Germinal center (tissue), 1 donor: ENCODE measurements at regions not wholly inside any gene's neighbourhood (a gene's known extent, or its start where the extent isn't known, plus 50 kb on each side); places are given as distances from the start of the nearest gene placed in this dataset.

Source experiments
- DNase-seq: peaks from one replicate; pipeline ENCODE4 v3.0.0; 2012; ENCODE audit warnings: mixed read lengths, low spot score

DNA sequence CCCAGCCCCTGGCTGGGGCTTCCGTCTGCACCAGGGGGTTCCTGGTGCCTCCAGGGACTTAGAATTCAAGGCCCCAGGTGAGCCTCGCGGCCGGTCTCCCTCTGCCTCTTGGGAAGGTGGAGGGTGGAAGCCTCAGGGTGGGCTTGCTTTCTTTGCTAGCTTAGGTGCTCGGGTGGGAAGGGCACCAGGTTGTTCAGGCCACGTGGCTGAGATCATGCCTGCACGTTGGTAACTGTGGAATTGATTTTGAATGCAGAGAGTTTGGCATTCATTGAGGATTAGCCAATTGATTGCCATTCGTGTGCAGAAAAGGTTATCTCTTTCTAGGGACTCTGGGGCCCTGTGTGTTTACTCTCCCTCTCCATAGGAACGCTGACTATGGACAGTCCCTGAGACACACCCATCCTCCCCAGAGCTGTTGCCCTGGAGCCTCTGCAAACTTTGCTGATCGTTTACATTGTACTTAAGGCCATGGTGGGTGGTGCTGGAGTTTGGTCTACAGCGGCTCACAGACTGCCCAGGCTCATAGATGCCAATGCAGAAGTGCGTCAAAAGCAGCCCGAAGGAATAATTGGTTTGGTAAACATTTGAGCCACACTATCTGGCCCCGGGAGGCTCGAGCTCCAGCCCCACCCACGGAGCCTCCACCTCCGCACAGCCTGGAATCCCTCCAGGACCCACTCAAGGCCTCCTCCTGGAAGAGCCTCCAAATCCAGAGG is 1457.7 kb downstream of the BRD1 start:
- DNase-seq = no peak

DNA sequence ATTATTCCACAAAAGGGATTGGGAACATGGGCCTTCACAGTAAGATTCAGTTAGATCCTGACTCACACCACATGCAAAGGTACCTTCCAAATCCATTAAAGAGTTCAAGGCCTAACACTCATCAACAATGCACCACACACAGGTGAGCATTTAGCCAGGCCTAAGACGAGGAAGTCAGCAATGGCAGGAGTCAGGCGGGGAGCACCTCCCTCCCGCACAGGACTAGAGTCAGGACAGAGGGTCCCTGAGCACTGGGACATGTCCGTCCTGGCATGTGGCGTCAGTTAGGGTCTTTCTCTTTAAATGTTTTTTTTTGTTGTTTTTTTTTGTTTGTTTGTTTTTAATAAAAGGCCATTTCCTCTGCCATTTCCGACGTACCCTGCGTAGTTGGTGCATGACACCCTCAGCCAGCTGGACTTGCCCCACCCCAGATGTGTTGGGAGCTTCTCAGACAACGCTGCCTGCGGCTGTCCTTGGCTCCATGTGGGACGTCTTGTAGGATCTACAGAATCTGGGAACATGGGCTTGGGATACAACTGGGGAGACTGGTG is 1458.6 kb downstream of the BRD1 start:
- DNase-seq = no peak

DNA sequence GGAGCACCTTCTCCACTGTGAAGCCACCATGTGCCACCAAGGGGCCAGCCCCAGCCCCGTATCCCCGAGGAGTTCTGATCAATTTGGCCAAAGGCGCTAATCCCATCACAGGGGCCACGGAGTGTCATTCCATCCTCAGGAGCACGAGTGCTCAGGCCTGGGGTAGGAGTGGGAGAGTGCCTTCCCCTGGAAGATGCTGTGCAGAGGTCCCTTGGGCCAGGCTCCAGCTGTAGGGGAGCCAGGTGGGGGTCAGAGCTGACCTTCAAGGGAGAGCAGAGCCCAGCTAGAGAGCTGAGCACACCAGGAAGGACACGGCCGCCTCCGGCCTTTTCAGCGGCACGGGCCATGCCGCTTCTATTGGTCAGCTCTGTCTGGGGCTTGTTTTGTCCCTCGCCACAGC is 1459.9 kb downstream of the BRD1 start:
- DNase-seq = no peak

DNA sequence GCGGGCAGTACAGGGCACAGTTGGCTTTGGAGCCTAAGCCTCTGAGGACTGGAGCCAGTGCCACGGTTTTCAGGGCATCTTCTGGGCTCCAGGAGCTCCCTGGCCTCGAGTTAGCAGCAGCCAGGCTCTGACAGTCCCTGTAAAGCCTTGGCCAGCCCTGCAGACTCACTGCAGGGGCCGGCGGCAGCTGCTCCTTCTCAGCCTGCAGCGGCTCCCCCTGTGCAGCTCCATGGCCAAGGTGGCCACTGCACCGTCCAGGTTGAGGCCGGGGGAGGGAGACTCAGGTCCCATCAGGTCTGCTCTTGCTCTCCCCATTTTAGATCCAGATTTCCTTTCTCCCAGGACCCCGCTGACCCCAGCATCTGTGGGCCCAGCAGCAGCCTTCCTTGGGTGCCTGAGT is 1461.1 kb downstream of the BRD1 start:
- DNase-seq = no peak

DNA sequence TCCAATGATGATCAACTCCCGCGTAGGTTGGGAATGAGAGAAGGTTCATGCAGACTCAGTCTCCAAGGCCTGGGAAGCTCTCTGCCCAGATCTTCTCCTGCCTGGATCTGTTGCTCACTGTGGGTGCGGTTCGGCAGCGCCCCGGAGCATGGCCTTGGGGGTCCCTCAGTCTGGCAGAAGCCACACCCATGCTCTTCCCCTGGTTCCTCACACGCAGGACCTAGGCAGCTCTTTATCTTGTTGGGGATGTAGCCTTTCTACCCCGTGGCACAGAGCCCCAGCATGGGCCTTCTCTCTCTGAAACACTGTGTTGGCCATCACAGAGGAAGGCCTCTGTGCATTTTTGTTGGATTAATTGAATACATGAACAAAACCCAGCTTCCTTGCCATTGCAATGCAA is 1461.6 kb downstream of the BRD1 start:
- no peak for DNase-seq

DNA sequence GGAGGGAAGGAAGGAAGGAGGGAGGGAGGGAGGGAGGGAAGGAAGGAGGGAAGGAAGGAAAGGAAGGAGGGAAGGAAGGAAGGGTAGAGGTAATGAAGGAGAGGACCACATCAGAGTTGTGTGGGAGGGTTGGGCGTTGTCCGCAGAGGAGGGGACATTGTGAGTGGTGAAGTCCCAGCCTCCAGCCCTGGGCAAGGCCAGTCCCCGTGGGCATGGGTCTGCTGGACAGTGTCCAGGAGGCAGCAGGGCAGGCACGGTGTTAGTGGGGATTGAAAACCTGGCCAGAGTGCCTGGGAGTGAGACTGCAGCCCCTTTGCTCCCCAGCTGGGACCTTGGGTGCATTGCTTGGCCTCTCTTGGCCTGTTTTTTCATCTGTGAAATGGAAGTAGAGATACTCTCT is 1462.3 kb downstream of the BRD1 start:
- DNase-seq = no peak

DNA sequence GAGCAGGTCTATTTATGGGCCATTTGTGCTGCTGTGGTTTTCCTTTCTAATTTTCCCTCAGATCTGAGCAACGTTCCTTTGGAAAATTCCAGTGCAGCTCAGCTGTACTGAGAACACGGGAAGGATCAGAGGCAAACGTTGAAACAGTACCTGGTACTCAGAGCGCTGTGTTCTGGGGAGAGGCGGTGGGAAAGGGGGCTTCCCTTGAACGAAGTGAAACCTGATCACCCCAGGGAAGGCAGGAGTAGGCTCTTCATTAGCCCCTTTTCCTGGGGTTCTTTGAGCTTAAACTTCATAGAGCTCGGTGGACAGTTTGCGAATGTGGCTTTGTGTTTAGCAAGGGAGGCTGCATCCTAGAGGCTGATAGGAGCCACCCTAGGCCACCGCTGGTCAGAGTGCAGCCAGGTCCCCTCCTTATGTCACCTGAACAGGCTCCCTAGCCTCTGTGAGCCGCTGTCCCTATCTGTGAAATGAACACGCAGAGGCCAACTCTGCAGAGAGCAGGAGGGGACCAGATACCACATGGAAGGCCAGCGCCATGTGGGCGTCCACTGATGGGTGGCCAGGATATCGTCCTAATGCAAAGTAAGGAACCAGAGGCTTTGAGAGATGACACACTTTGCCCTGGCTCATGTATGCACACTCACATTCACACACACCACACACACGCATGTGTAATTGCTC is 1464.8 kb downstream of the BRD1 start:
- no peak for DNase-seq

DNA sequence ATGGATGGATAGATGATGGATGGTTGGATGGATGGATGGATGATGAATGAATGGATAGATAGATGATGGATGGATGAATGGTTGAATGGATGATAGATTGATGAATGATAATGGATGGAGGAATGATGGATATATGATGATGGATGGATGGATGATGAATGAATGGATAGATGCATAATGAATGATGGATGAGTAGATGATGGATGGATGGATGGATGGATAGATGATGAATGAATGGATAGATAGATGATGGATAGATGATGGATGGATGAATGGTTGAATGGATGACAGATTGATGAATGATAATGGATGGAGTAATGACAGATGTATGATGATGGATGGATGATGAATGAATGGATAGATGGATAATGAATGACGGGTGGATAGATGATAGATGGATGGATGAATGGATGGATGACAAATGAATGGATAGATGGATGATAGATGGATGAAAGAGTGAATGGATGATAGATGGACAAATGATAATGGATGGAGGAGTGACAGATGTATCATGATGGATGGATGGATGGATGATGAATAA is 1466.5 kb downstream of the BRD1 start:
- no peak for DNase-seq

DNA sequence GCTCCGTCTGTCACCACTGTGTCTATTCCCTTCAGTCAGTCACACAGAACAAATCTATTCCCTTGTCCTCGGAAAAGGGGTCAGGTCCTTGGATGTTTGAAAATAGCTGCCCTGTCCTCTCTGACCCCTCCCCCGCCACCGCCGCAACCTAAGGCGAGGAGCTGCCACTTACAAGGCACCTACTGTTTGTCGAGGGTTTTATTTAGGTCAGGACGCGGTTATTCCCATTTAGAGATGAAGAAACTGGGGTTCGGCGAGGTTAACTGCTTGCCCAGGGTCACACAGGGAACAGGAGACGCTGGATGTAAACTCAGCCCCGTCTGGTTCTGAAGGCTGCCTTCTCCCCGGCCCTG is 1468.1 kb downstream of the BRD1 start:
- no peak for DNase-seq

DNA sequence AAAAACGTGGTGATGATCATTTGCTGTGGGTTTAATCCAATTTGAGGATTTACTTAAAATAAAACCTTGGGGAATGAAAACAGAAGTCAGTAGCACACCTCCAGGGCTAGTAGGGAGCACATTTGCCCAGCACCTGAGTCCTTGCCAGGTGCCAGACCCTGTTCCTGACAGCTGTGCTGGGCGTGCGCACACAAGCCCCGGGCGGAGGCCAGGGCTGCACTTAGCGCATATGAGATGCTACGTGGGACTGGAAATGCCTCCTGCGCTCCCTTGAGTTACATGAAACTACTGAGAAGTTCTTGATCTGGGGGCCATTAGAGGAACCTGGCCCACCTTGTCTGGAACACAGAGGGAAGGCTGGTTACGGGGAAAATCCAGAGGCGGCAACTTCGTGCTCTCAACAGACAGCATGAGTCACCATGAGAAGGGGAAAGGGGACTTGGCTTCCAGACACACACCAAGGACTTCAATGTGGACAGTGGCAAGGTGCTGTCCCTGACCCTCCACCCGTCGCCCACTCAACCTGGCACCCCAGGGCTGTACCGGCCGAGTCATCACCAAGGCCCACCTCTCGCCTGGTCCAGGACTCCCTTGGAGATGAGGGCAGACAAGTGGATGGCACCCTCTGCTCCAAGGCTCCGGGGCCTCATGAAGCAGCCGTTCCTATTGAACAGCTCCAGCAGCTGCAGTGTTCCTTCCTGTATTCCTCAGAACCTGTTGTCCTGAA is 1468.6 kb downstream of the BRD1 start:
- no peak for DNase-seq

DNA sequence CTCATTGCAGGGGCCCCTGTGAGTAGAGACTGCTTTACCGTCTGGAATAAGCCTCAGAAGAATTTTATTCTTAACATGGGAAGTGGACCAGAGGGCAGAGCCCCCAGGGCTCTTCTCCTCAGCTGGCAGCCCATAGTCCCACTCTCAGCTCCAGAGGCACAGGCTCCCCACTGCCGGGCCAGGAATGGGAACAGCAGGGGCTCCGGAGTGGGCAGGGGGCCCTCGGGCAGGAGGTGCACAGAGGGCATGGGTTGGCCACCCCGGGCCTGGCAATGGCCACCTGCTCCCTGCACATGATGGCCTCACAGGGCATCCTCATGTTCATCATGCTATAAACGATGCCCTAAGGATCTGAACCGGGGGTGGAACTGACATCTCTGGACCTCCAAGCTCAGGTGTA is 1469.7 kb downstream of the BRD1 start:
- DNase-seq = no peak

DNA sequence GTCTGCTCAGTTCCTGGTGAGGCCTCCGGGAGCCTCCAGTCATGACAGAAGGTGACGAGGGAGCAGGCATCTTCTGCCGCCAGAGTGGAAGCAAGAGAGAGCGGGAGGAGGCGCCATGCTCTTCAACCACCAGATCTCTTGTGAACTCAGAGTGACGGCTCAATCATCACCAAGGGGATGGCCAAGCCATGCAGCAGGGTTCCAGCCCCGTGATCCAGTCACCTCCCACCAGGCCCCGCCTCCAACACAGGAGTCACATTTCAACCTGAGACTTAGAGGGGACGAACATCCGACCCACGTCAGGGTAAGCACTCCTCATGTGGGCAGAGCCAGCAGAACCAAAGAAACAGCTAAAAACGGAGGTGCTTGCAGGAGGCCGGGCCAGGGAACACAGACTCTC is 1470.5 kb downstream of the BRD1 start:
- no peak for DNase-seq

DNA sequence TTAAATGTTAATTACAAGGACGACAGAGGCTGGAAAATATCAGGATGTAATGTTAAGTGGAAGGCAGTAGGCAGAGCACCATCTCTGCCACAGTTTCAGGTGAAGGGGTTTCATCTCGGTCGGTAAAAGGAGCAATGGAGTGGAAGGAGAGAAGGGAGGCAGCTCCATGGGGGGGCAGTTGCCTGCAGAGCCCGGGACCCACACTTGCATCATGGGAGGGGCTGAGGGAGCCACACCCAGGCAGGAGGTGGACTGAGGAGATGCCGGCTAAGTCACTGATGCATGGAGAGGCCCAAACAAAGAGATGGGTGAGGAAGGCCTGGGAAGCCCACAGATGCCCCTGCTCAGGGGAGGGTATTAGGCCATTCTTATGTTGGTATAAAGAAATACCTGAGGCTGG is 1470.9 kb downstream of the BRD1 start:
- no peak for DNase-seq

DNA sequence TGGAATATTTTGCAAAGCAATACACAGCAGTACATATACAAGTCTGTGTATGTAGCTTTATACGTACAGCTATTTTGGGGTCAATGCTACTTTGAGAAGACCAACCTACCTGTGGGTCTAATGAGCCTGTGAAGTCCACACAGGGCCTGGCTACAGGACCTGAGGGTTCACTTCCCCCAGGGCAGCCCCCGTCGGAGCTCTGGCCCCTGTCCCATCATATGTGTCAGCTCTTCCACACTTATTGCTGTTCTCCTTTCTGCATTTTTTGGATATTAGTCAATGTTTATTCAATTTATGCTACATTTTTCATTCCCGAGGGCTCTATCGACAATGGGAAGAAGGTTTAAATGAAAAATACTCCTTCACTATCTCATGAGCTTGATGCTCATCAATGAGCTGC is 1473.6 kb downstream of the BRD1 start:
- no peak for DNase-seq

DNA sequence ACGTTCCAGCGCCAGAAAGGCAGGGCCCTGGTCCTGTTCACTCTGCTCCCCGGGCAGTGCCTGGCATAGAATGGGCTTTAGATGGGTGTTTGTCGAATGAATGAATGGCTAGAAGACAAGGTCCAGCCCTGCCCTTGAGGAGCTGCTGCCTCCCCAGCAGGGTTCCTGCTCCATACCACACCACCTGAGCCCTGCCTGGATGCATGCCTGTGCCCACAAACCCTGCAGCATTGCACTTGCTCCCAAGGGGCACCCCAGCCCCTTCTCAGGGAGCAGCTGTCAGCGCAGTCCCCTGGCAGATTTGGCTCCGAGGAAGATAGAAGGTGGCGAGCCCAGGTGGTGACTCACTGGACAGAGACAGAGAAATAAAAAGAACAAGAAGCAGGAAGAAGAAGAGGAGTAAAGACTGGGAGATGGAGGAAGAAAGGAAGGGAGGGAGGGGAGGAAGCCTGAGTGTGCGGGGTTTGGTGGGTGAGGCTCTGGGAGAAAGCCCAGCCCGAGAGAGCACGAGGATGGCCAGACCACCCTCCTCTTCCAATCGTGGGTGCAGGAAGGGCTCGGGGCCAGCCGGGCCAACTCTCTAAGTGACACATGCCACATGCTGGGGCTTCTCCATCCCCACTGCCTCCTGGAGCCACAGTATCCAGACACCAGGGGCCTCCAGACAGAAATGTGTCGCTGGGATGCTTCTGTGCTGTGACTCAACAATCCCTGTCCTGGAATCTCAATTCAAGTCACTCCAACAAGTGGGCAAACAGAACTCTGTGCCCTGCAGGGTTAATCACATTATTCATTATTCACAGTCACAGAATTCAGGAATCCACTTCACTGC is 1474.3 kb downstream of the BRD1 start:
- DNase-seq = no peak

DNA sequence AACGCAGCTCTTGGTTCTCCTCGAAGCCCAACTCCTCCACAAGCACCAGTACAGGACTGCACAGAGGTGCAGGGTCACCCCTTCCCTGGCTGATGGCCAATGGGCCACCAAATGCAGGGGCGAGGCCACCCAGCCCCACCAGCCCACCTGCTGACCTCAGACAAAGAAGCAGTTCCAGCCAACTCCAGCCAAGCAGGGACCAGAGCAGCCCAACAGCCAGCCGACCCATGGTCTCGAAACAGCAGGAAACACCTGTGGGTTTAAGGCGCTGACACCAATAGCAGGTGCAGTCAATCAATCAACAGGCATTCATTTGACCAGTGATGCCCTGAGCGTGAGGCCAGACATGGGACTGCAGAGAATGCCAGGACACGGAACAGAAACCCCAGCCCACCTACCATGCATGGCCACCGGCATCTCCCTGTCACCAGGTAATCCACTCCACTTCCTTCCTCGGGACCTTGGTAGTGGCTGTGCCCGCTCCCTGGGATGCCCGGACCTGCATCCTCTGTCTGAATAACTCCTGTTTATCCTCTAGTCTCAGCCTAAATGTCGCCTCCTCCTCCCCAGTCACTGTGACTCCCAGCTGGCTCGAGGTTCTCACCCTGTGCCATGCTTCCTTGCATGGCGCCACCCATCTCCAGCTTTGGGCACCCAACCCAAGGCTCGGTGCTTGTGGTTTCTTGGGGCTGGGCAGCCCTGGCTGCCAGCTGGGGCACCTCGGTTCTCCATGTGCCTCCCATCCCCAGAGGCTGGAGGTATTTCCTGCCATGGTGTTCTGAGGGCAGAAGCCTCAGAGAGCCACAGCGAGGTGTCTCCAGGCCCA is 1475.4 kb downstream of the BRD1 start:
- no peak for DNase-seq

DNA sequence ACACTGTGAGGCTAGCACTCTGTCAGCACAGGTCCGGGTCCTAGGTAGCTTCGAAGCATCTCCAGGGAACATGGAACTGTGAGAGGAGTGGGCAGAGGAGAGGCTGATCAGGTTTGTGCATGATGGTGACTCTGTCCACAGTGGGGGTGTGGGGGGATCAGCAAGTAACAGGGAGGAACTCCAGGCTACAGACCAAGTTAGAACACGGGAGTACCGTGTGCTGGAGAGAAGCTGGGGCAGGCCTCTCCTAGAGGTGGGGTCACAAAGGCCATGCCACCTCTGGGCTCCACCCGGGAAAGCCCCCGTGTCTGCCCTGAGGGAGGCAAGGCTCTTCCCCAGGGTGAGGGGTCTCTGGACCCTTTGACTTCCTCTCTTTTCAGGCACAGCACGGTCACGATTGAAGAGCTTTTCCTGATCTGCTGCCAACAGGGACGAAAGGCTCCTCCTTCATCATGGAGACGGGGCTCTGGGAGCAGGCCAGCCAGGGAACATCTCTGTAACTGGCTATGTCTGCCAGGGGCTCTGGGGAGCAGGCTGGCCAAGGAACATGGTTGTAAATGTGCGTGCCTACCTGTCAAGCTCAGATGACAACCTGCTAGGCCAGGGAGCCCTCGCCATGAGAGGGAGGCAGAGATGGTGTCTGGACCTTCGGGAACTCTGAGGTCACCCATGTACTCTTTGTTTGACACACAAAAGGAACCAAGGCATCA is 1476.1 kb downstream of the BRD1 start:
- DNase-seq = no peak

DNA sequence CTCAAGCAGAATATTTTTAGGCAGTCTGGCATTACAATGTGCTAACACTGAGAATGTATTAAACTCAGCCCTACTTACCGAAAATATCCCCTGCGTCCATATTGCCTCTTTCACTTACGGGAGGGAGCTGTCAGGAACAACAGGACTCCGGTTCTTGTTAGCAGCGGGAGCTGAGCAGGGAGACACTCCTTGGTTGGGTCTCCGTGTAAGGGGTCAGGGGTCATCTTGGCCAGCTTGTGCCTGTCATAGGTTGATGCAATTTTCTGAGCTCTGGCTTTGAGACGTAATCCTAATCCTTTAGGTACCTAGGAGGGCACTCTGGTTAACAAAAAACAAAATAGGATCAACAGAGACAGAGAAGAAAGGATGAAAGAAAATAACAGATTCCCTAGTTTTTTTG is 1477.2 kb downstream of the BRD1 start:
- DNase-seq = no peak

DNA sequence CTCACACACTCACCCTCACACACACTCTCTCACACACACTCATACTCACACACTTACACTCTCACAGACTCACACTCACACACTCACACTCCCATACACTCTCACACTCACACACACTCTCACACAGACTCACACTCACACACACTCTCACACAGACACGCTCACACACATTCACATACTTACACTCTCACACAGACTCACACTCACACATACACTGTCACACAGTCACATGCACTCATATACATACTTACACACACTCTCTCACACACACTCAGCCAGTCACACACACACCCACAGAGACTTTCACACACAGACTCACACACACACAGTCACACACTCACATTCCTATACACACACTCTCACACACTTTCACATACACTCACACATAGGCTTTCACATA is 1478.8 kb downstream of the BRD1 start:
- no peak for DNase-seq

DNA sequence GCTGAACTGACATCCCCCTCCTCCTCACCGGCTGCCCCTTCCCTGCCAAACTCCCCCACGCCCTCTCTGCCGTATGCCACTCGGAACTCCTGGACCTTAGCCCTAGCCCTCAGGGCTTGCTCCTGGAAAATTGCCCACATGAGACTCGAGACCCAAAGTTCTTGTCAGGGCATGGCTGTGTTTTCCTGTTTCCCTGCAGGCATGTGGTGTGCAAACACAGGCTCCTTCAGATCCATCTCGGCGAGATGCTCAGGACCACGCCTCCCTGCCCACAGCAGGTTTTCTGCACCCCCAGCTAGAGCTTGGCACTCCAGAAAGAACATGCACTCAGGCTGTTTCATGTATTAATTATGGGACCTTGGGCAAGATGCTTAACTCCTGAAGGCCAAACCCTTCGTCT is 1480.4 kb downstream of the BRD1 start:
- DNase-seq = no peak
